ENCODE measurements at regions not wholly inside any gene's neighbourhood (a gene's known extent, or its start where the extent isn't known, plus 50 kb on each side); places are given as distances from the start of the nearest gene placed in this dataset.

- Histone ChIP-seq H3K27ac (replicated peaks) (no peak overlapping the region), H3K27me3 (ENCODE audit: insufficient read depth, poor library complexity, severe bottlenecking) (no peaks in the 10 kb centered on the region), H3K4me3 (replicated peaks; ENCODE audit: insufficient read depth, low read length) (no peak overlapping the region)
- TF ChIP-seq SPI1 (IDR thresholded peaks at IDR 0.05; ENCODE audit: borderline replicate concordance, low read depth) (no peak), CTCF (IDR thresholded peaks at IDR 0.05; ENCODE audit: insufficient read depth, low read length) (no peak), GABPA (IDR thresholded peaks at IDR 0.05; ENCODE audit: low read depth) (no peak), POLR2AphosphoS5 (IDR thresholded peaks at IDR 0.05; ENCODE audit: low read depth) (no peak), REST (IDR thresholded peaks at IDR 0.05; ENCODE audit: insufficient replicate concordance, low read depth) (no peak)
- DNase-seq (ENCODE audit: low read depth in 1 of 2, low spot score in 1 of 2) = no peak
Measured at GRCh38 chr3:23653647-23654525, 151.9 kb upstream of the UBE2E1 start.

GRCh38 chr3:23654571-23654970 lies 151.2 kb upstream of the UBE2E1 start:
- DNase-seq (ENCODE audit: low read depth in 1 of 2, low spot score in 1 of 2) = no peak
- no peak overlapping the region for H3K27ac ChIP-seq (replicated peaks)
- no peak overlapping the region for H3K4me3 ChIP-seq (replicated peaks; ENCODE audit: insufficient read depth, low read length)
- TF ChIP-seq REST (IDR thresholded peaks at IDR 0.05; ENCODE audit: insufficient replicate concordance, low read depth) (no peak), GABPA (IDR thresholded peaks at IDR 0.05; ENCODE audit: low read depth) (no peak), POLR2AphosphoS5 (IDR thresholded peaks at IDR 0.05; ENCODE audit: low read depth) (no peak), CTCF (IDR thresholded peaks at IDR 0.05; ENCODE audit: insufficient read depth, low read length) (no peak), SPI1 (IDR thresholded peaks at IDR 0.05; ENCODE audit: borderline replicate concordance, low read depth) (no peak)
- no peaks in the 10 kb centered on the region for H3K27me3 ChIP-seq (ENCODE audit: insufficient read depth, poor library complexity, severe bottlenecking)

GRCh38 chr3:23655749-23656148 lies 150.0 kb upstream of the UBE2E1 start:
- no peak for DNase-seq (ENCODE audit: low read depth in 1 of 2, low spot score in 1 of 2)
- TF ChIP-seq SPI1 (IDR thresholded peaks at IDR 0.05; ENCODE audit: borderline replicate concordance, low read depth) (no peak), REST (IDR thresholded peaks at IDR 0.05; ENCODE audit: insufficient replicate concordance, low read depth) (no peak), POLR2AphosphoS5 (IDR thresholded peaks at IDR 0.05; ENCODE audit: low read depth) (no peak), CTCF (IDR thresholded peaks at IDR 0.05; ENCODE audit: insufficient read depth, low read length) (no peak), GABPA (IDR thresholded peaks at IDR 0.05; ENCODE audit: low read depth) (no peak)
- Histone ChIP-seq H3K27me3 (ENCODE audit: insufficient read depth, poor library complexity, severe bottlenecking) (no peaks in the 10 kb centered on the region), H3K4me3 (replicated peaks; ENCODE audit: insufficient read depth, low read length) (no peak overlapping the region), H3K27ac (replicated peaks) (no peak overlapping the region)
